ENCODE measurements at regions not wholly inside any gene's neighbourhood (a gene's known extent, or its start where the extent isn't known, plus 50 kb on each side); places are given as distances from the start of the nearest gene placed in this dataset.

DNA sequence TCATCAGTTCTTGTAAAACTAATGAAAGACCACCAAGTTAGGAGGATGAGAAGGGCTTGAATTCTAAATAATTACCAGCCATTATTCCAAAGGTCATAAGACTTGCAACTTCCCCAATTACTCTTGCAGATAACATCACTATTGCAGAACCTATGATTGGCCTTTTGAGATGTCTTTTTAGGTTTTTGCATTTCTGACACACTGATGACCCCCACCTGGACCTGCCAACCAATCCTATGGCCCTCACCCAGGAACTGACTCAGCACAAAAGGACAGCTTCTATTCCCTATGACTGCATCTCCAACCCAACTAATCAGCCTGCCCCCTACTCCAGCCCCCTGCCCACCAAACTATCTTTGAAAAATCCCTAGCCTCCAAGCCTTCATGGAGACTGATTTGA lies 111.5 kb upstream of the COPS8 start:
- no peak for TF ChIP-seq FOXM1 (IDR thresholded peaks at IDR 0.05; ENCODE audit: borderline replicate concordance, low read depth)
- no peak for TF ChIP-seq ZBTB7A (IDR thresholded peaks at IDR 0.05; ENCODE audit: low read depth)
- TF ChIP-seq CEBPB (IDR thresholded peaks at IDR 0.05) = no peak

All from Ishikawa (cell line).